Right ventricle myocardium superior (tissue), 1 donor: ENCODE measurements at regions not wholly inside any gene's neighbourhood (a gene's known extent, or its start where the extent isn't known, plus 50 kb on each side); places are given as distances from the start of the nearest gene placed in this dataset.
A peak's percentile ranks its signal among the peaks of the same experiment; 100 is the strongest.

ENCODE experiments used
- ATAC-seq: fragments of 200-7000 bp; cut with Tn5 transposase; one replicate; pipeline ENCODE4 v1.9.1; 2020; ENCODE audit warnings: mild to moderate bottlenecking; ENCODE audit not compliant: poor library complexity
- DNase-seq: peaks from one replicate; pipeline ENCODE4 v3.0.0-alpha.2; 2020
- intact Hi-C: fragments of 100-400 bp; cut with DNase I; formaldehyde crosslinking; loops from one replicate; pipeline ENCODE4 v1.11.2; 2022
- donor health status: DM: no; HTN: yes; CAD: no; lungs with severe emphysema.

- ATAC-seq (peak; percentile 80), DNase-seq (no peak)
- intact Hi-C loops = no loop called here
Measured at GRCh38 chr16:86680162-86680561, 101.8 kb downstream of the FOXL1 start.

GRCh38 chr16:86680661-86681030 lies 102.3 kb downstream of the FOXL1 start:
- ATAC-seq = peak; percentile 8
- intact Hi-C loops = no loop called here
- DNase-seq = no peak

GRCh38 chr16:86681031-86681756 lies 102.8 kb downstream of the FOXL1 start:
- ATAC-seq (peak; percentile 58), DNase-seq (peak; percentile 67)
- intact Hi-C loops = no loop called here

- no peak for DNase-seq
- ATAC-seq = no peak
- intact Hi-C loops = no loop called here
Measured at GRCh38 chr16:86681757-86682106, 103.4 kb downstream of the FOXL1 start.

- intact Hi-C loops = no loop called here
- no peak for ATAC-seq
Measured at GRCh38 chr16:86682219-86682904, 104.0 kb downstream of the FOXL1 start.

GRCh38 chr16:86683441-86684194 lies 105.3 kb downstream of the FOXL1 start:
- intact Hi-C loops = no loop called here
- DNase-seq (no peak), ATAC-seq (no peak)

More at GRCh38 chr16:86682219-86682904, 104.0 kb downstream of the FOXL1 start:
- DNase-seq = no peak

- intact Hi-C loops = no loop called here
- ATAC-seq (no peak), DNase-seq (no peak)
Measured at GRCh38 chr16:86685076-86685475, 106.7 kb downstream of the FOXL1 start.

- intact Hi-C loops = no loop called here
- ATAC-seq (no peak), DNase-seq (no peak)
Measured at GRCh38 chr16:86690970-86691369, 112.6 kb downstream of the FOXL1 start.

- intact Hi-C loops = no loop called here
- DNase-seq (no peak), ATAC-seq (no peak)
Measured at GRCh38 chr16:86692426-86692825, 114.1 kb downstream of the FOXL1 start.

GRCh38 chr16:86693033-86693432 lies 114.7 kb downstream of the FOXL1 start:
- DNase-seq (no peak), ATAC-seq (no peak)
- intact Hi-C loops = no loop called here

GRCh38 chr16:86697715-86698114 lies 119.4 kb downstream of the FOXL1 start:
- ATAC-seq = no peak
- DNase-seq = no peak
- intact Hi-C loops = no loop called here

GRCh38 chr16:86700046-86700945 lies 121.9 kb downstream of the FOXL1 start:
- ATAC-seq (no peak), DNase-seq (no peak)
- intact Hi-C loops = no loop called here

- ATAC-seq (no peak), DNase-seq (no peak)
- intact Hi-C loops = no loop called here
Measured at GRCh38 chr16:86701286-86701975, 123.1 kb downstream of the FOXL1 start.

GRCh38 chr16:86702824-86703588 lies 124.7 kb downstream of the FOXL1 start:
- intact Hi-C loops = no loop called here
- ATAC-seq = no peak
- DNase-seq = no peak

GRCh38 chr16:86704516-86704915 lies 126.2 kb downstream of the FOXL1 start:
- ATAC-seq = no peak
- intact Hi-C loops = no loop called here
- no peak for DNase-seq

- no peak for DNase-seq
- ATAC-seq = no peak
- intact Hi-C loops = no loop called here
Measured at GRCh38 chr16:86706726-86707125, 128.4 kb downstream of the FOXL1 start.

- DNase-seq = no peak
- intact Hi-C loops = no loop called here
- ATAC-seq = no peak
Measured at GRCh38 chr16:86707171-86707570, 128.8 kb downstream of the FOXL1 start.

GRCh38 chr16:86707581-86707980 lies 129.2 kb downstream of the FOXL1 start:
- ATAC-seq (no peak), DNase-seq (no peak)
- intact Hi-C loops = no loop called here
